C4-2B (cell line): ENCODE measurements at regions not wholly inside any gene's neighbourhood (a gene's known extent, or its start where the extent isn't known, plus 50 kb on each side); places are given as distances from the start of the nearest gene placed in this dataset.

Experiments used
- ZFX ChIP-seq: fragments of 450-650 bp; IDR thresholded peaks from 2 replicates; pipeline ENCODE4 v1.6.1; 2017
- TF ChIP-seq, protein P1 (sequence below): fragments of 450-650 bp; conservative IDR thresholded peaks from 2 replicates; pipeline ENCODE4 v1.5.1; 2017; ENCODE audit warnings: mild to moderate bottlenecking

GRCh38 chr3:683770-684169 lies 409.1 kb upstream of the CNTN6 start:
- TF ChIP-seq, protein P1, sequence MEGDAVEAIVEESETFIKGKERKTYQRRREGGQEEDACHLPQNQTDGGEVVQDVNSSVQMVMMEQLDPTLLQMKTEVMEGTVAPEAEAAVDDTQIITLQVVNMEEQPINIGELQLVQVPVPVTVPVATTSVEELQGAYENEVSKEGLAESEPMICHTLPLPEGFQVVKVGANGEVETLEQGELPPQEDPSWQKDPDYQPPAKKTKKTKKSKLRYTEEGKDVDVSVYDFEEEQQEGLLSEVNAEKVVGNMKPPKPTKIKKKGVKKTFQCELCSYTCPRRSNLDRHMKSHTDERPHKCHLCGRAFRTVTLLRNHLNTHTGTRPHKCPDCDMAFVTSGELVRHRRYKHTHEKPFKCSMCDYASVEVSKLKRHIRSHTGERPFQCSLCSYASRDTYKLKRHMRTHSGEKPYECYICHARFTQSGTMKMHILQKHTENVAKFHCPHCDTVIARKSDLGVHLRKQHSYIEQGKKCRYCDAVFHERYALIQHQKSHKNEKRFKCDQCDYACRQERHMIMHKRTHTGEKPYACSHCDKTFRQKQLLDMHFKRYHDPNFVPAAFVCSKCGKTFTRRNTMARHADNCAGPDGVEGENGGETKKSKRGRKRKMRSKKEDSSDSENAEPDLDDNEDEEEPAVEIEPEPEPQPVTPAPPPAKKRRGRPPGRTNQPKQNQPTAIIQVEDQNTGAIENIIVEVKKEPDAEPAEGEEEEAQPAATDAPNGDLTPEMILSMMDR, result no peak
- TF ChIP-seq ZFX, result no peak
